GM12878 (cell line): ENCODE measurements at regions not wholly inside any gene's neighbourhood (a gene's known extent, or its start where the extent isn't known, plus 50 kb on each side); places are given as distances from the start of the nearest gene placed in this dataset.

Source experiments
- BCL11A ChIP-seq: IDR thresholded peaks from 2 replicates; pipeline ENCODE4 v1.6.1; 2011; ENCODE audit warnings: low read depth, low read length
- CHD4 ChIP-seq: fragments of 200-600 bp; sonication (generic); IDR thresholded peaks from 2 replicates; pipeline ENCODE4 v1.6.1; 2016; ENCODE audit warnings: mild to moderate bottlenecking
- MXI1 ChIP-seq: fragments of 150-350 bp; IDR thresholded peaks from 2 replicates; pipeline ENCODE4 v1.6.1; 2011; ENCODE audit warnings: low read depth, mild to moderate bottlenecking, inconsistent platforms, low read length, improper control_type of control experiment
- PAX8 ChIP-seq: fragments of 450-650 bp; IDR thresholded peaks from 2 replicates; pipeline ENCODE4 v1.6.1; 2017; ENCODE audit warnings: mild to moderate bottlenecking, moderate library complexity
- SREBF1 ChIP-seq: IDR thresholded peaks from 2 replicates; pipeline ENCODE4 v1.6.1; 2012; ENCODE audit warnings: mild to moderate bottlenecking, low read length
- TARDBP ChIP-seq: IDR thresholded peaks from 2 replicates; pipeline ENCODE4 v1.6.1; 2016; ENCODE audit warnings: borderline replicate concordance
- ZNF622 ChIP-seq: fragments of 450-650 bp; IDR thresholded peaks from 2 replicates; pipeline ENCODE4 v1.6.1; 2017; ENCODE audit warnings: mild to moderate bottlenecking, inconsistent platforms
- TF ChIP-seq, protein P1 (sequence below), 3 experiments: IDR thresholded peaks in 2 of 3; conservative IDR thresholded peaks in 1 of 3; 2 replicates each; pipeline ENCODE4 v1.5.1; 2011; ENCODE audit warnings: low read depth in 3 of 3, low read length in 3 of 3, mild to moderate bottlenecking in 3 of 3, control low read depth in 2 of 3, moderate library complexity in 2 of 3, inconsistent platforms in 1 of 3, mixed read lengths in 1 of 3; ENCODE audit not compliant: control insufficient read depth in 2 of 3, insufficient read depth in 1 of 3; ENCODE audit errors: extremely low read depth in 1 of 3
- TF ChIP-seq, protein P2 (sequence below): fragments of 450-650 bp; IDR thresholded peaks from 2 replicates; pipeline ENCODE4 v1.6.1; 2017; ENCODE audit warnings: mild to moderate bottlenecking, low read depth, inconsistent platforms; ENCODE audit not compliant: poor library complexity, severe bottlenecking
- TF ChIP-seq, protein P3 (sequence below): fragments of 450-650 bp; IDR thresholded peaks from 2 replicates; pipeline ENCODE4 v1.6.1; 2017; ENCODE audit warnings: mild to moderate bottlenecking, moderate library complexity

DNA sequence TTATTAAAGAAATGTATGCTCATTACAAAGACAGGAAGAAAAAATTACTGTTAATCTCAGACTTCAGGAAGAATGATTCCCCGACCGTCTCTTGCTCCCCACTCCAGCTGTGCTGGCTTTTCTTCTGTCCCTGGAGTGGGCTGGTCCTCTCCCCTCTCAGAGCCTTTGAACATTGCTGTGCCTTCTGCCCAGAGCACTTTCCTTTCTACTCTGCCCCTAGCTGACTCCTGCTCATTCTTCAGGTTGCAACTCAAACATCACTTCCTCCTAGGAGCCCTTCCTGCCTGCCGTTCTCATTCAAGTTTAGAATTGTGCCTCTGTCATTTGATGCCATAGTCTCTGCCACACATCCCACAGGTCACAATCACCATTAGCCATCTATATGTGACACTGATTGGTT is 329.5 kb downstream of the MIAT start (continued):
- TF ChIP-seq, protein P1, sequence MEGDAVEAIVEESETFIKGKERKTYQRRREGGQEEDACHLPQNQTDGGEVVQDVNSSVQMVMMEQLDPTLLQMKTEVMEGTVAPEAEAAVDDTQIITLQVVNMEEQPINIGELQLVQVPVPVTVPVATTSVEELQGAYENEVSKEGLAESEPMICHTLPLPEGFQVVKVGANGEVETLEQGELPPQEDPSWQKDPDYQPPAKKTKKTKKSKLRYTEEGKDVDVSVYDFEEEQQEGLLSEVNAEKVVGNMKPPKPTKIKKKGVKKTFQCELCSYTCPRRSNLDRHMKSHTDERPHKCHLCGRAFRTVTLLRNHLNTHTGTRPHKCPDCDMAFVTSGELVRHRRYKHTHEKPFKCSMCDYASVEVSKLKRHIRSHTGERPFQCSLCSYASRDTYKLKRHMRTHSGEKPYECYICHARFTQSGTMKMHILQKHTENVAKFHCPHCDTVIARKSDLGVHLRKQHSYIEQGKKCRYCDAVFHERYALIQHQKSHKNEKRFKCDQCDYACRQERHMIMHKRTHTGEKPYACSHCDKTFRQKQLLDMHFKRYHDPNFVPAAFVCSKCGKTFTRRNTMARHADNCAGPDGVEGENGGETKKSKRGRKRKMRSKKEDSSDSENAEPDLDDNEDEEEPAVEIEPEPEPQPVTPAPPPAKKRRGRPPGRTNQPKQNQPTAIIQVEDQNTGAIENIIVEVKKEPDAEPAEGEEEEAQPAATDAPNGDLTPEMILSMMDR (IDR thresholded peaks at IDR 0.05 in 2 of 3, conservative IDR thresholded peaks at IDR 0.05 in 1 of 3; ENCODE audit: control insufficient read depth in 2 of 3, extremely low read depth in 1 of 3, insufficient read depth in 1 of 3, low read depth in 3 of 3, low read length in 3 of 3), result no peak
- TF ChIP-seq BCL11A (no peak), SREBF1 (no peak), PAX8 (no peak), TARDBP (no peak), ZNF622 (no peak), CHD4 (no peak), MXI1 (no peak)
- TF ChIP-seq, protein P2, sequence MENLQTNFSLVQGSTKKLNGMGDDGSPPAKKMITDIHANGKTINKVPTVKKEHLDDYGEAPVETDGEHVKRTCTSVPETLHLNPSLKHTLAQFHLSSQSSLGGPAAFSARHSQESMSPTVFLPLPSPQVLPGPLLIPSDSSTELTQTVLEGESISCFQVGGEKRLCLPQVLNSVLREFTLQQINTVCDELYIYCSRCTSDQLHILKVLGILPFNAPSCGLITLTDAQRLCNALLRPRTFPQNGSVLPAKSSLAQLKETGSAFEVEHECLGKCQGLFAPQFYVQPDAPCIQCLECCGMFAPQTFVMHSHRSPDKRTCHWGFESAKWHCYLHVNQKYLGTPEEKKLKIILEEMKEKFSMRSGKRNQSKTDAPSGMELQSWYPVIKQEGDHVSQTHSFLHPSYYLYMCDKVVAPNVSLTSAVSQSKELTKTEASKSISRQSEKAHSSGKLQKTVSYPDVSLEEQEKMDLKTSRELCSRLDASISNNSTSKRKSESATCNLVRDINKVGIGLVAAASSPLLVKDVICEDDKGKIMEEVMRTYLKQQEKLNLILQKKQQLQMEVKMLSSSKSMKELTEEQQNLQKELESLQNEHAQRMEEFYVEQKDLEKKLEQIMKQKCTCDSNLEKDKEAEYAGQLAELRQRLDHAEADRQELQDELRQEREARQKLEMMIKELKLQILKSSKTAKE, result no peak
- TF ChIP-seq, protein P3, sequence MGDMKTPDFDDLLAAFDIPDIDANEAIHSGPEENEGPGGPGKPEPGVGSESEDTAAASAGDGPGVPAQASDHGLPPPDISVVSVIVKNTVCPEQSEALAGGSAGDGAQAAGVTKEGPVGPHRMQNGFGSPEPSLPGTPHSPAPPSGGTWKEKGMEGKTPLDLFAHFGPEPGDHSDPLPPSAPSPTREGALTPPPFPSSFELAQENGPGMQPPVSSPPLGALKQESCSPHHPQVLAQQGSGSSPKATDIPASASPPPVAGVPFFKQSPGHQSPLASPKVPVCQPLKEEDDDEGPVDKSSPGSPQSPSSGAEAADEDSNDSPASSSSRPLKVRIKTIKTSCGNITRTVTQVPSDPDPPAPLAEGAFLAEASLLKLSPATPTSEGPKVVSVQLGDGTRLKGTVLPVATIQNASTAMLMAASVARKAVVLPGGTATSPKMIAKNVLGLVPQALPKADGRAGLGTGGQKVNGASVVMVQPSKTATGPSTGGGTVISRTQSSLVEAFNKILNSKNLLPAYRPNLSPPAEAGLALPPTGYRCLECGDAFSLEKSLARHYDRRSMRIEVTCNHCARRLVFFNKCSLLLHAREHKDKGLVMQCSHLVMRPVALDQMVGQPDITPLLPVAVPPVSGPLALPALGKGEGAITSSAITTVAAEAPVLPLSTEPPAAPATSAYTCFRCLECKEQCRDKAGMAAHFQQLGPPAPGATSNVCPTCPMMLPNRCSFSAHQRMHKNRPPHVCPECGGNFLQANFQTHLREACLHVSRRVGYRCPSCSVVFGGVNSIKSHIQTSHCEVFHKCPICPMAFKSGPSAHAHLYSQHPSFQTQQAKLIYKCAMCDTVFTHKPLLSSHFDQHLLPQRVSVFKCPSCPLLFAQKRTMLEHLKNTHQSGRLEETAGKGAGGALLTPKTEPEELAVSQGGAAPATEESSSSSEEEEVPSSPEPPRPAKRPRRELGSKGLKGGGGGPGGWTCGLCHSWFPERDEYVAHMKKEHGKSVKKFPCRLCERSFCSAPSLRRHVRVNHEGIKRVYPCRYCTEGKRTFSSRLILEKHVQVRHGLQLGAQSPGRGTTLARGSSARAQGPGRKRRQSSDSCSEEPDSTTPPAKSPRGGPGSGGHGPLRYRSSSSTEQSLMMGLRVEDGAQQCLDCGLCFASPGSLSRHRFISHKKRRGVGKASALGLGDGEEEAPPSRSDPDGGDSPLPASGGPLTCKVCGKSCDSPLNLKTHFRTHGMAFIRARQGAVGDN, result no peak
